GM10266 (cell line): ENCODE measurements at regions not wholly inside any gene's neighbourhood (a gene's known extent, or its start where the extent isn't known, plus 50 kb on each side); places are given as distances from the start of the nearest gene placed in this dataset.

Source experiments
- DNase-seq: peaks from one replicate; pipeline ENCODE4 v3.0.0; 2012; ENCODE audit errors: extremely low spot score
- TF ChIP-seq, protein P1 (sequence below): IDR thresholded peaks from 2 replicates; pipeline ENCODE4 v1.5.1; 2012; ENCODE audit warnings: mild to moderate bottlenecking, low read depth; ENCODE audit not compliant: control insufficient read depth, insufficient read depth; ENCODE audit errors: missing control alignments

- no peak for DNase-seq
- TF ChIP-seq, protein P1, sequence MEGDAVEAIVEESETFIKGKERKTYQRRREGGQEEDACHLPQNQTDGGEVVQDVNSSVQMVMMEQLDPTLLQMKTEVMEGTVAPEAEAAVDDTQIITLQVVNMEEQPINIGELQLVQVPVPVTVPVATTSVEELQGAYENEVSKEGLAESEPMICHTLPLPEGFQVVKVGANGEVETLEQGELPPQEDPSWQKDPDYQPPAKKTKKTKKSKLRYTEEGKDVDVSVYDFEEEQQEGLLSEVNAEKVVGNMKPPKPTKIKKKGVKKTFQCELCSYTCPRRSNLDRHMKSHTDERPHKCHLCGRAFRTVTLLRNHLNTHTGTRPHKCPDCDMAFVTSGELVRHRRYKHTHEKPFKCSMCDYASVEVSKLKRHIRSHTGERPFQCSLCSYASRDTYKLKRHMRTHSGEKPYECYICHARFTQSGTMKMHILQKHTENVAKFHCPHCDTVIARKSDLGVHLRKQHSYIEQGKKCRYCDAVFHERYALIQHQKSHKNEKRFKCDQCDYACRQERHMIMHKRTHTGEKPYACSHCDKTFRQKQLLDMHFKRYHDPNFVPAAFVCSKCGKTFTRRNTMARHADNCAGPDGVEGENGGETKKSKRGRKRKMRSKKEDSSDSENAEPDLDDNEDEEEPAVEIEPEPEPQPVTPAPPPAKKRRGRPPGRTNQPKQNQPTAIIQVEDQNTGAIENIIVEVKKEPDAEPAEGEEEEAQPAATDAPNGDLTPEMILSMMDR: no peak
These were observed 201.3 kb upstream of the CLINT1 start for GRCh38 chr5:158060212-158060611.

- no peak for DNase-seq
- TF ChIP-seq, protein P1: no peak
These were observed 199.5 kb upstream of the CLINT1 start for GRCh38 chr5:158058208-158059120.

DNA sequence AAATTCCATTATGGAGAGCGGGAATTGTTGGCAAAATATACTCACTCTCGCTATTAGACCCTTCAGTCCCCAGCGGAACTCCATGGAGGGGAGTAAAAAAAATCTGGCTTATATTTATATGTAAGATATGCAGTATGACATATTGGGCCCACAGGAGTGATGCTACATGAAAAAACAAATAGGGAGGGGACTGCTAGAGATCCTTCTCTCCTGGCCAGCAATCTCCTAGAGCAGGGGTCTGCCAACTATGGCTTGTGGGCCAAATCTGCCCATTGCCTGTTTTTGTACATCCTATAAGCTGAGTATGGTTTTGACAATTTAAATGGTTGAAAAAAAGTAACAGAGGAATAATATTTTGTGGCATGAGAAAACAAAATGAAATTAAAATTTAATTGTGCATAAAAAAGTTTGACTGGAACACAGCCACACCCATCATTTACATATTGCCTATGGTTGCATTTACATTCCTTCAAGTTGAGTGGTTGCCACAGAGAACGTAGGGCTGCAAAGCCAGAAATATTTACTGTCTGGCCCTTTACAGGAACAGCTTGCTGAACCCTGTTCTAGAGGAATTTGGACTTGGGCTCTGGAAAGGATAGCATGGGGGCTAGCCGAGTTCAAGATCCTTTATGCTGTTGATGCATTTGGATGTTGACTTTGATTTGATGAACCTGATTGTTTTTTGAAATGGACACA, 197.3 kb upstream of the CLINT1 start:
- DNase-seq: no peak
- TF ChIP-seq, protein P1: no peak

DNA sequence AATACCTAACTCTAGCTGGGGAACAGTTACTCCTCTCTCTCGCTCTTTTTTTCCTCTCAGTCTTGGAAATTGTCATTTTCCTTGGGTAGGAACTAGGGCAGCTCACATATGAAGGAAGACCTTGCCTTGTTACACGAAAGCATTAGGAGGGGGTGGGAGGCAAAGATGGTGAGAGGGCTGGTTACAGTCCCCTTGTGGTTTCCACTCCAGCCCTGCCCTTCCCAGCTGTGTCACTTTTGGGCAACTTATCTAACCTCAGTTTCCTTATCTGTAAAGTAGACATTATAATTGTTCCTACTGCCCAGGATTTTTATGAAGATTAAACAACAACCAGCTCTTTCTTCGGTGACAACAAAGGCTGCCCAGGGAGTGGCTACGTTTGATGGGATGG, 196.2 kb upstream of the CLINT1 start:
- no peak for DNase-seq
- TF ChIP-seq, protein P1: no peak

DNA sequence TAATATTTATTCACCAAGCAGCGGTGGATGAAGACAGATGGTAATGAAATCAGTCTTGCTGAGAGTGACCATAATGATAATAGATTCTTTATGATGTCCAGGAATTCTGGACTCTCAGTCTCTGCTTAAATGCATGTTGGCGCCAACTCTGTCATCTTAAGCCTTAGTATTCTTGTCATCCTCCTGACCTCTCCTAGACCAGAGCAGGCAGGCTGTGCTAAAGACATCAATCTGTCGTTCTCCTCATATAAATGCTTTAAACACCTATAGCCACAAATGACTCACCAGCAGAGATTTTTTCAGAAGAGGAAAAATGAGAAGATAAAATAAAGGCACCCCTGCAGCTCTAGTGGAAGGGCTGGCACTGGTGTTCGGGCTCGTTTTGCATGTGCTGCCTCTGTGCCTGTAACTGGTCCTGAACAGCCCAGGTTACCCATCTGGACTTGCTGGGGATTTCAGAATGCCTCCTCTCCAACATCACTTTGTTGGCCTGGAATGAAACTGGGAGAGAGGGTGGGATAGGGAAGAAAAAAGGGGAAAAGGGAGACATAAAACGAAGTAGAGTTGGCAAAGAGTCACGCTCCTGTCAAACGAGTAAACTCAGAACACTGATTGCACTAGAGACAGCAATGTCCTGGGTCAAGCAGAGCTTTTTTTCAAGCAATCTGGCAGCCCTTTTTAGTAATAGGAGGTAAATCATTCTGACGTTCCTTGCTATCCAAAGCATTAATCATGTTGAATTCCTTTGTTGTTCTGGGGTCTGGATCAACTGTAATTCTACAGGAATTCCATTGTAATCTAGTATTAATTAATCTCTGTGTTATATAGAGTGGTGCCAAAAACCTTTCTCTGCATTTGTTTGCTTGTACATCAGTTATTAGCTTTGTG, 195.5 kb upstream of the CLINT1 start:
- DNase-seq: no peak
- TF ChIP-seq, protein P1: no peak

DNA sequence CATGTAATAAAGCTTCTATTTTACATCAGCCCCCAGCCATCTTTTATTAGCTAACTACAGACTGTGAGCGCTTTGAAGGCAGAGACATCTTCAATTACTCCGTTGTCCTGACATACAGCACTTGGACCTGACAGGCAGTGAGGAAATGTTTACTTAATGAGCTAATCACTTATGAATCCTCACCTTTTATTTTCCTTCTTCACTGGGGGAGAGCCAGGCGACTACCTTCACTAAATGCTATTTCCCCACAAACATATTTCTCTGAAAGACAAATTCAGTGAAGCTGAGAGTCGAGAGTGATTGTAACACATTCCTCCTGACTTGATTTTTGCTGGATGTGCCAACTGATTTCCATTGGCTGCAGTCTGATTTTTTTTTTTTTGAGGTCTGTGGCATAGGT, 192.1 kb upstream of the CLINT1 start:
- DNase-seq: no peak
- TF ChIP-seq, protein P1: no peak
